Neural cell (in vitro differentiated cells): ENCODE measurements at regions not wholly inside any gene's neighbourhood (a gene's known extent, or its start where the extent isn't known, plus 50 kb on each side); places are given as distances from the start of the nearest gene placed in this dataset.

Experiments used
- H2AFZ ChIP-seq: fragments of 200-600, 300-800 bp; sonication (generic), shearing (Covaris generic); 2 replicates; pipeline ENCODE4 v1.6.0; 2014; ENCODE audit warnings: low read depth, mild to moderate bottlenecking, antibody characterized with exemption, low read length, moderate library complexity
- H3F3A ChIP-seq: fragments of 200-600 bp; shearing (Covaris generic); 2 replicates; pipeline ENCODE4 v1.6.1; 2016; ENCODE audit warnings: mild to moderate bottlenecking, moderate library complexity, mixed read lengths, antibody characterized with exemption, low read length; ENCODE audit not compliant: insufficient read depth, poor library complexity, severe bottlenecking
- H3K27ac ChIP-seq: fragments of 200-600, 300-800 bp; sonication (generic), shearing (Covaris generic); 2 replicates; pipeline ENCODE4 v1.5.1; 2014; ENCODE audit warnings: mild to moderate bottlenecking, low read length, moderate library complexity
- H3K27me3 ChIP-seq: fragments of 300-800, 200-600 bp; sonication (generic), shearing (Covaris generic); 2 replicates; pipeline ENCODE4 v1.6.0; 2014; ENCODE audit warnings: mild to moderate bottlenecking, low read depth, low read length, moderate library complexity; ENCODE audit not compliant: insufficient read depth
- H3K36me3 ChIP-seq: fragments of 300-800, 200-600 bp; sonication (generic), shearing (Covaris generic); 2 replicates; pipeline ENCODE4 v1.5.1; 2014; ENCODE audit warnings: mild to moderate bottlenecking, antibody characterized with exemption, low read length, moderate library complexity; ENCODE audit not compliant: insufficient read depth
- H3K4me2 ChIP-seq: fragments of 300-800, 200-600 bp; sonication (generic), shearing (Covaris generic); 2 replicates; pipeline ENCODE4 v1.6.0; 2014; ENCODE audit warnings: mild to moderate bottlenecking, low read length
- H3K4me3 ChIP-seq: fragments of 300-800, 200-600 bp; sonication (generic), shearing (Covaris generic); 2 replicates; pipeline ENCODE4 v1.5.1; 2014; ENCODE audit warnings: mild to moderate bottlenecking, low read length, moderate library complexity
- H3K79me2 ChIP-seq: fragments of 200-600 bp; shearing (Covaris generic); replicated peaks from 2 replicates; pipeline ENCODE4 v1.6.0; 2014; ENCODE audit warnings: mild to moderate bottlenecking, low read length, moderate library complexity; ENCODE audit not compliant: insufficient read depth
- H3K9ac ChIP-seq: fragments of 300-800, 200-600 bp; sonication (generic), shearing (Covaris generic); 2 replicates; pipeline ENCODE4 v1.6.1; 2016; ENCODE audit warnings: mild to moderate bottlenecking, low read length, mixed read lengths
- H3K9me2 ChIP-seq: fragments of 200-600 bp; shearing (Covaris generic); 2 replicates; pipeline ENCODE4 v1.6.1; 2016; ENCODE audit warnings: mild to moderate bottlenecking, low read length, mixed read lengths; ENCODE audit not compliant: insufficient read depth
- H3K9me3 ChIP-seq: fragments of 200-600, 300-800 bp; sonication (generic), shearing (Covaris generic); 2 replicates; pipeline ENCODE4 v1.6.1; 2016; ENCODE audit warnings: mild to moderate bottlenecking, mixed run types, low read length, moderate library complexity, mixed read lengths
- H4K20me1 ChIP-seq: fragments of 200-600 bp; shearing (Covaris generic); 2 replicates; pipeline ENCODE4 v1.6.1; 2016; ENCODE audit warnings: mild to moderate bottlenecking, mixed run types; ENCODE audit not compliant: insufficient read depth
- EP300 ChIP-seq: fragments of 450-650 bp; conservative IDR thresholded peaks from 2 replicates; pipeline ENCODE4 v1.6.1; 2014; ENCODE audit warnings: antibody characterized with exemption, mild to moderate bottlenecking, moderate library complexity; ENCODE audit not compliant: poor library complexity, severe bottlenecking
- EZH2 ChIP-seq: fragments of 200-600, 300-800 bp; shearing (Covaris generic), sonication (generic); IDR thresholded peaks from 2 replicates; pipeline ENCODE4 v1.6.1; 2014; ENCODE audit warnings: antibody characterized with exemption, low read length, borderline replicate concordance, mild to moderate bottlenecking; ENCODE audit not compliant: insufficient read depth, poor library complexity, severe bottlenecking
- MXI1 ChIP-seq: fragments of 450-650 bp; conservative IDR thresholded peaks from 2 replicates; pipeline ENCODE4 v1.6.1; 2014; ENCODE audit warnings: antibody characterized with exemption, mild to moderate bottlenecking; ENCODE audit not compliant: poor library complexity, severe bottlenecking
- POLR2AphosphoS5 ChIP-seq: IDR thresholded peaks from 2 replicates; pipeline ENCODE4 v1.6.1; 2012
- RAD21 ChIP-seq: fragments of 450-650 bp; conservative IDR thresholded peaks from 2 replicates; pipeline ENCODE4 v1.6.1; 2014; ENCODE audit warnings: antibody characterized with exemption, mild to moderate bottlenecking, moderate library complexity
- SMC3 ChIP-seq: fragments of 450-650 bp; conservative IDR thresholded peaks from 2 replicates; pipeline ENCODE4 v1.6.1; 2014; ENCODE audit warnings: antibody characterized with exemption, mild to moderate bottlenecking, moderate library complexity; ENCODE audit not compliant: poor library complexity
- TAF1 ChIP-seq: IDR thresholded peaks from 2 replicates; pipeline ENCODE4 v1.6.1; 2012; ENCODE audit warnings: low read depth
- TF ChIP-seq, protein P1 (sequence below): fragments of 450-650 bp; IDR thresholded peaks from 2 replicates; pipeline ENCODE4 v1.5.1; 2014; ENCODE audit warnings: antibody characterized with exemption, mild to moderate bottlenecking, moderate library complexity; ENCODE audit not compliant: poor library complexity, severe bottlenecking
- TF ChIP-seq, protein P2 (sequence below): IDR thresholded peaks from 2 replicates; pipeline ENCODE4 v1.6.1; 2012; ENCODE audit warnings: borderline replicate concordance

DNA sequence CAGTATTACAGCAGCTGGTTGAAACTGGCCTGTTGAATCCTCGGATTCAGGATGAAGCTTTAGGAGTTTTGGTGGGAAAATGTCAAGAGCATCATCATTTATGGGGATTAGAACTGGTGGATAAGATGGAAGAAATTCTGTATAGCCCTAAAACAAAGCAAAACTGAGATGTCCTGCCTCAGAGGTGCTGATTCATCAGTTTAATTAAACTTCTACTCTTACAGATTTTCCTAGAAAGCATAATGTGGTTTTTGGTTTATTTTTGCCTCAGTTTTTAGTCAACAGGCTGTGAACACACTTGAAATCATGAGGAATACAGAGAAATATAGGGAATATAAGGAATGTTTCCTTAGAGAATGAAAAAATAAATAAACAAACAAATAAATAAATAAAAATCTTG, 228.7 kb upstream of the POU3F2 start:
- Histone ChIP-seq H3K4me3 (no peak overlapping the region), H3K79me2 (no peaks in the 10 kb centered on the region), H3K27me3 (no peaks in the 10 kb centered on the region), H3K4me2 (no peak overlapping the region), H4K20me1 (no peaks in the 10 kb centered on the region), H3K36me3 (no peaks in the 10 kb centered on the region), H3K9me2 (no peaks in the 10 kb centered on the region), H3F3A (no peaks in the 10 kb centered on the region), H2AFZ (no peak overlapping the region), H3K27ac (no peak overlapping the region), H3K9me3 (no peaks in the 10 kb centered on the region), H3K9ac (no peak overlapping the region)
- no peak for TF ChIP-seq SMC3
- TF ChIP-seq, protein P1, sequence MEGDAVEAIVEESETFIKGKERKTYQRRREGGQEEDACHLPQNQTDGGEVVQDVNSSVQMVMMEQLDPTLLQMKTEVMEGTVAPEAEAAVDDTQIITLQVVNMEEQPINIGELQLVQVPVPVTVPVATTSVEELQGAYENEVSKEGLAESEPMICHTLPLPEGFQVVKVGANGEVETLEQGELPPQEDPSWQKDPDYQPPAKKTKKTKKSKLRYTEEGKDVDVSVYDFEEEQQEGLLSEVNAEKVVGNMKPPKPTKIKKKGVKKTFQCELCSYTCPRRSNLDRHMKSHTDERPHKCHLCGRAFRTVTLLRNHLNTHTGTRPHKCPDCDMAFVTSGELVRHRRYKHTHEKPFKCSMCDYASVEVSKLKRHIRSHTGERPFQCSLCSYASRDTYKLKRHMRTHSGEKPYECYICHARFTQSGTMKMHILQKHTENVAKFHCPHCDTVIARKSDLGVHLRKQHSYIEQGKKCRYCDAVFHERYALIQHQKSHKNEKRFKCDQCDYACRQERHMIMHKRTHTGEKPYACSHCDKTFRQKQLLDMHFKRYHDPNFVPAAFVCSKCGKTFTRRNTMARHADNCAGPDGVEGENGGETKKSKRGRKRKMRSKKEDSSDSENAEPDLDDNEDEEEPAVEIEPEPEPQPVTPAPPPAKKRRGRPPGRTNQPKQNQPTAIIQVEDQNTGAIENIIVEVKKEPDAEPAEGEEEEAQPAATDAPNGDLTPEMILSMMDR, result no peak
- TF ChIP-seq EZH2, result no peak
- TF ChIP-seq, protein P2, sequence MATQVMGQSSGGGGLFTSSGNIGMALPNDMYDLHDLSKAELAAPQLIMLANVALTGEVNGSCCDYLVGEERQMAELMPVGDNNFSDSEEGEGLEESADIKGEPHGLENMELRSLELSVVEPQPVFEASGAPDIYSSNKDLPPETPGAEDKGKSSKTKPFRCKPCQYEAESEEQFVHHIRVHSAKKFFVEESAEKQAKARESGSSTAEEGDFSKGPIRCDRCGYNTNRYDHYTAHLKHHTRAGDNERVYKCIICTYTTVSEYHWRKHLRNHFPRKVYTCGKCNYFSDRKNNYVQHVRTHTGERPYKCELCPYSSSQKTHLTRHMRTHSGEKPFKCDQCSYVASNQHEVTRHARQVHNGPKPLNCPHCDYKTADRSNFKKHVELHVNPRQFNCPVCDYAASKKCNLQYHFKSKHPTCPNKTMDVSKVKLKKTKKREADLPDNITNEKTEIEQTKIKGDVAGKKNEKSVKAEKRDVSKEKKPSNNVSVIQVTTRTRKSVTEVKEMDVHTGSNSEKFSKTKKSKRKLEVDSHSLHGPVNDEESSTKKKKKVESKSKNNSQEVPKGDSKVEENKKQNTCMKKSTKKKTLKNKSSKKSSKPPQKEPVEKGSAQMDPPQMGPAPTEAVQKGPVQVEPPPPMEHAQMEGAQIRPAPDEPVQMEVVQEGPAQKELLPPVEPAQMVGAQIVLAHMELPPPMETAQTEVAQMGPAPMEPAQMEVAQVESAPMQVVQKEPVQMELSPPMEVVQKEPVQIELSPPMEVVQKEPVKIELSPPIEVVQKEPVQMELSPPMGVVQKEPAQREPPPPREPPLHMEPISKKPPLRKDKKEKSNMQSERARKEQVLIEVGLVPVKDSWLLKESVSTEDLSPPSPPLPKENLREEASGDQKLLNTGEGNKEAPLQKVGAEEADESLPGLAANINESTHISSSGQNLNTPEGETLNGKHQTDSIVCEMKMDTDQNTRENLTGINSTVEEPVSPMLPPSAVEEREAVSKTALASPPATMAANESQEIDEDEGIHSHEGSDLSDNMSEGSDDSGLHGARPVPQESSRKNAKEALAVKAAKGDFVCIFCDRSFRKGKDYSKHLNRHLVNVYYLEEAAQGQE, result no peak
- TF ChIP-seq RAD21, result no peak
- no peak for TF ChIP-seq MXI1
- TF ChIP-seq EP300, result no peak
- TF ChIP-seq POLR2AphosphoS5, result no peak
- TF ChIP-seq TAF1, result no peak

DNA sequence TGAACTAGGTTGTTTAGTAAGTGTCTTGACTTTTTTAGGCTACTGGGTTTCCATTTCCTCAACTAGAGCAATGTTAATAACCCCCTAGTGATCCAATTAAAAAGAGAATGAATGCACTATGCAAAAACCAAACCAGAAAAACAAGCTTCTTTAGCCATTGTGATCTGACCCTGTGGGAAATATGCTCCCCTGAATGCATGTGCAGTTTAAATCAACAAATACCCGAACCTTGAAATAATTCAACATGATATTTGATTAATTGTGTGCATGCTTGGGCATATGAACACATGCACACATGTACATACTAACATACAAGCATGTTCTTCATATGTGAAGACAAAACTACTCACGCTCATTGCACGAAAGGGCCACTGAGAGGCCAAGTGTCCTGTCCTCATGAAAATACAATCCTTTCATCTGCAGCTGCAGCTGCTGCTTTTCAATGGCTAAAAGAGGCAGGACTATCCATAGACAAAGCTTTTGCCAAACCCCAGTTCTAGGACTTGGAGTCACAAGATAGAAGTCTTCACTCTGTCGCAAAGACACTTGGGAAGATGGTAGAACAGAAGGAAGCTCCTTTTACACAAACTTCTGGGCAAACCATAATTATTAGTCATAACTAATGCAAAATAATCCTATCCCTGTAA, 207.1 kb upstream of the POU3F2 start:
- H2AFZ ChIP-seq, result no peak overlapping the region
- no peak overlapping the region for H3K4me3 ChIP-seq

More for the DNA sequence above, 207.1 kb upstream of the POU3F2 start:
- Histone ChIP-seq H3K79me2 (no peaks in the 10 kb centered on the region), H3K9me3 (no peaks in the 10 kb centered on the region), H3K9me2 (no peaks in the 10 kb centered on the region), H3K36me3 (no peaks in the 10 kb centered on the region), H3K4me2 (no peak overlapping the region), H3K9ac (no peak overlapping the region), H4K20me1 (no peaks in the 10 kb centered on the region), H3K27ac (no peak overlapping the region), H3K27me3 (no peaks in the 10 kb centered on the region), H3F3A (no peaks in the 10 kb centered on the region)
- TF ChIP-seq EP300 (no peak), SMC3 (no peak), POLR2AphosphoS5 (no peak), EZH2 (no peak), RAD21 (no peak), TAF1 (no peak), MXI1 (no peak)
- TF ChIP-seq, protein P1, result no peak
- TF ChIP-seq, protein P2, result no peak
